Cardiac muscle cell (in vitro differentiated cells and primary cell): ENCODE measurements at regions not wholly inside any gene's neighbourhood (a gene's known extent, or its start where the extent isn't known, plus 50 kb on each side); places are given as distances from the start of the nearest gene placed in this dataset.

ENCODE experiments used
- DNase-seq, 2 donors: peaks; one replicate each; pipeline versions ENCODE4 v3.0.0 to v3.0.0-alpha.2; 2010 to 2017; ENCODE audit warnings: low read depth in 1 of 2, low spot score in 1 of 2
- H3K27ac ChIP-seq: fragments of 200-600 bp; sonication (generic); 2 replicates; pipeline ENCODE4 v1.5.1; 2016
- H3K27me3 ChIP-seq: fragments of 200-600 bp; sonication (generic); 2 replicates; pipeline ENCODE4 v1.6.0; 2016; ENCODE audit warnings: control low read depth
- H3K36me3 ChIP-seq: fragments of 200-600 bp; sonication (generic); 2 replicates; pipeline ENCODE4 v1.5.1; 2016; ENCODE audit warnings: control low read depth
- H3K4me1 ChIP-seq: fragments of 200-600 bp; sonication (generic); 2 replicates; pipeline ENCODE4 v1.8.1; 2017; ENCODE audit warnings: low read depth, mild to moderate bottlenecking, mixed run types
- H3K4me3 ChIP-seq: fragments of 200-600 bp; sonication (generic); 2 replicates; pipeline ENCODE4 v1.5.1; 2016; ENCODE audit warnings: mild to moderate bottlenecking
- H3K9me3 ChIP-seq: fragments of 200-600 bp; sonication (generic); 2 replicates; pipeline ENCODE4 v1.5.1; 2017; ENCODE audit warnings: low read depth, mild to moderate bottlenecking, control low read depth
- TF ChIP-seq, protein P1 (sequence below): IDR thresholded peaks from 2 replicates; pipeline ENCODE4 v1.5.1; 2012; ENCODE audit warnings: low read depth, mild to moderate bottlenecking, low read length

DNA sequence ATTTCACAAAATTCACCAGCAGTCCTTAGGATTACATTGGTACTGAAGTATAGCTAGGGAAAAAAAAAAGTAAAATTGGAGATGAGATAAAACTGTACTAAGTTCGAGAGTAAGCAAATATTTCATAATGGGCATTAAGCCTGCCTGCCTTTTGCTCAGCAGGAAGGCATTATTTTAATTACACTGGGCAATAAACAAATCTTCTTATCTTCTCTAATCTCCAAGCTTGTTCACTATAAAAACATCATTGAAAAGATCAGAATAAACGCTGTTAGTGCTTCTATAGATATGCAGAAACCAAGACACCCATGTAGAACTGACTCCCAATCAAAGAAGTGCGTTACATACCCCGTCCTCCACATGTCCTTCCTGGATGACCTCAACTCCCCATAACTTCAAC is 174.2 kb upstream of the CHODL start:
- Histone ChIP-seq H3K4me3 (no peak overlapping the region), H3K36me3 (no peaks in the 10 kb centered on the region), H3K27me3 (no peaks in the 10 kb centered on the region), H3K27ac (no peak overlapping the region), H3K9me3 (no peaks in the 10 kb centered on the region), H3K4me1 (no peaks in the 10 kb centered on the region)
- no peak for DNase-seq
- TF ChIP-seq, protein P1, sequence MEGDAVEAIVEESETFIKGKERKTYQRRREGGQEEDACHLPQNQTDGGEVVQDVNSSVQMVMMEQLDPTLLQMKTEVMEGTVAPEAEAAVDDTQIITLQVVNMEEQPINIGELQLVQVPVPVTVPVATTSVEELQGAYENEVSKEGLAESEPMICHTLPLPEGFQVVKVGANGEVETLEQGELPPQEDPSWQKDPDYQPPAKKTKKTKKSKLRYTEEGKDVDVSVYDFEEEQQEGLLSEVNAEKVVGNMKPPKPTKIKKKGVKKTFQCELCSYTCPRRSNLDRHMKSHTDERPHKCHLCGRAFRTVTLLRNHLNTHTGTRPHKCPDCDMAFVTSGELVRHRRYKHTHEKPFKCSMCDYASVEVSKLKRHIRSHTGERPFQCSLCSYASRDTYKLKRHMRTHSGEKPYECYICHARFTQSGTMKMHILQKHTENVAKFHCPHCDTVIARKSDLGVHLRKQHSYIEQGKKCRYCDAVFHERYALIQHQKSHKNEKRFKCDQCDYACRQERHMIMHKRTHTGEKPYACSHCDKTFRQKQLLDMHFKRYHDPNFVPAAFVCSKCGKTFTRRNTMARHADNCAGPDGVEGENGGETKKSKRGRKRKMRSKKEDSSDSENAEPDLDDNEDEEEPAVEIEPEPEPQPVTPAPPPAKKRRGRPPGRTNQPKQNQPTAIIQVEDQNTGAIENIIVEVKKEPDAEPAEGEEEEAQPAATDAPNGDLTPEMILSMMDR, result no peak

DNA sequence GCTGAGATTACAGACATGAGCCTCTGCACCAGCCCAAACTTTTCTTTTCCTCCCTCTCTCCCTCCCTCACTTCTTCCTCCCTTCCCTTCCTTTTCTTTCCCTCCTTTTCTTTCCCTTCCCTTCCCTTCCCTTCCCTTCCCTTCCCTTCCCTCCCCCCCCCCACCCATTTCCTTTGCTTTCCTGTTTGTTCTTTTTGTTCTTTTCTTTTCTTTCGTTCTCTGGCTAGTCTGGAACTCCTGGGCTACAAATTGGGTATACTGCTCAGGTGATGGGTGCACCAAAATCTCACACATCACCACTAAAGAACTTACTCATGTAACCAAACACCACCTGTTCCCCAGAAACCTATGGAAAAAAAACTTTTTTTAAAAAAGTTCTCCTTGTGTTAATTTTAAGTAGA is 174.8 kb upstream of the CHODL start:
- TF ChIP-seq, protein P1, result no peak
- Histone ChIP-seq H3K27ac (no peak overlapping the region), H3K4me3 (no peak overlapping the region), H3K9me3 (no peaks in the 10 kb centered on the region), H3K36me3 (no peaks in the 10 kb centered on the region), H3K4me1 (no peaks in the 10 kb centered on the region), H3K27me3 (no peaks in the 10 kb centered on the region)
- DNase-seq, result no peak

DNA sequence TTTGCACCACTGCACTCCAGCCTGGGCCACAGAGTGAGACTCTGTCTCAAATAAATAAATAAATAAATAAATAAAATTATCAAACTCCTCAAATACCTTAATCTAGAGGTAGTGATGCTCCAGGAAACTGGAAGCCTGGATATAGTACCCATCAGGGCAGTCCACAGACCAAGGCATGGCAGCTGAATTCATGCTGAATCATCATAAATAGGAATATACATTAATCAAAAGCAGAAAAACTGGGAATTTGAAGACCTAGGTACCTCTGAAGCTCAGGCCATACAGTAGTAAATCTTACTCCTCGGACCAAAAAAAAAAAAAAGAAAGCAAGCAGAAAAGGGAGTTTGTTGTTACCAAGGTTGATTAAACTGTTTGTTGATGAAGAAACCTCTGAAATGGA is 184.2 kb upstream of the CHODL start:
- Histone ChIP-seq H3K27ac (no peak overlapping the region), H3K4me3 (no peak overlapping the region), H3K9me3 (no peaks in the 10 kb centered on the region), H3K4me1 (no peaks in the 10 kb centered on the region), H3K36me3 (no peaks in the 10 kb centered on the region), H3K27me3 (no peaks in the 10 kb centered on the region)
- no peak for DNase-seq
- TF ChIP-seq, protein P1, result no peak

DNA sequence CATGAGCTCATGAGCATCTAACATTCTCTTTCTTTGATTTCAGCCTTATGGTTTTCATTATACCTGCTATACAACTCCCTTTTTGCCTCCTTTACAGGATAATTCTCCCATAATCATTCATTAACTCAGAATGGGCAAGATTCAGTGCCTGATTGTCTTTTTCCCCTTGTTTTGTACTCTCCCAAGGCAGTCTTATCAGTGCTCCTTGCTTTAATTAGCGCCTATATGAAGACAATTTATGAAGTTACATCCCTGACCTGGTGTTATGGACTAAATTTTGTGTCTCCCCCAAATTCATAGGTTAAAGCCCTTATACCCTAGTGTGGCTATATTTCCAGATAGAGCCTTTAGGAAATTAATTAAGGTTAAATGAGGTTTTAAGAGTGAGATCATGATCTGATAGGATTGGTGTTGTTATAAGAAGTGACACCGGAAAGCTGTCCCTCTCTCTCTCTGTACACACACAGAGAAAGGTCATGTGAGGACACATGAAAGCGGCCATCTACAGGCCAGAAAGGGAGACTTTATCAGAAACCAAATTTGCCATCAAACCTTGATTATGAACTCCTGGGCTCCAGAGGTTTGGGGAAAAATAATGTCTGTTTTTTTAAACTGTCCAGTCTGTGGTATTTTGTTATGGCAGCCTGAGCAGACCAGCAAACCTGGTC is 185.8 kb upstream of the CHODL start:
- no peak for DNase-seq
- TF ChIP-seq, protein P1, result no peak
- Histone ChIP-seq H3K4me1 (no peaks in the 10 kb centered on the region), H3K27ac (no peak overlapping the region), H3K36me3 (no peaks in the 10 kb centered on the region), H3K4me3 (no peak overlapping the region), H3K9me3 (no peaks in the 10 kb centered on the region), H3K27me3 (no peaks in the 10 kb centered on the region)

DNA sequence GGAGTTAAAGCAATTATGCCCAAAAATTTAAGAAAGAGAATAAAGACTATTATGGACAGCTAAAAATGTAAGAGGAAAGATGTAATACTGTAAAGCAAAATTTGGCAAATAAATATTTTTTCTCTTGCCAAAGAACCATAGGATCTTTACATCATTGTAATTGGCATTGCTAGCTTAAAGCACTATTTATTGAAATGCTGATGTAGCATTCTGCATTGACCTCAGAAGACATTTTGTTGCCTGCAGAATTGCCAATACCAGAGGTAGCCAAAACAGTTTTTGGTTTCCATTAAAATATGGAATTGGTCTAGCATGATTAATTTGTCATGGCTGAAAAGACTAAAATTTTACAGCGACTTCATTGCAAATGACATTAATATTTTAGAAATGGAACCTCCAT is 191.5 kb upstream of the CHODL start:
- no peaks in the 10 kb centered on the region for H3K36me3 ChIP-seq
- no peaks in the 10 kb centered on the region for H3K9me3 ChIP-seq
- no peaks in the 10 kb centered on the region for H3K27me3 ChIP-seq
- TF ChIP-seq, protein P1, result no peak
- no peak for DNase-seq
- no peak overlapping the region for H3K4me3 ChIP-seq
- H3K4me1 ChIP-seq, result no peaks in the 10 kb centered on the region
- no peak overlapping the region for H3K27ac ChIP-seq
